Epithelial cell of esophagus (primary cell): ENCODE measurements at regions not wholly inside any gene's neighbourhood (a gene's known extent, or its start where the extent isn't known, plus 50 kb on each side); places are given as distances from the start of the nearest gene placed in this dataset.
A peak's percentile ranks its signal among the peaks of the same experiment; 100 is the strongest.

Experiments used
- DNase-seq: peaks from one replicate; pipeline ENCODE4 v3.0.0; 2010; ENCODE audit warnings: low read depth
- H3K4me3 ChIP-seq: 2 replicates; pipeline ENCODE4 v1.5.1; 2011; ENCODE audit warnings: mild to moderate bottlenecking, low read length, control low read depth
- TF ChIP-seq, protein P1 (sequence below): IDR thresholded peaks from 2 replicates; pipeline ENCODE4 v1.5.1; 2011; ENCODE audit warnings: low read depth, mild to moderate bottlenecking, low read length, control low read depth, inconsistent platforms; ENCODE audit not compliant: insufficient read depth; ENCODE audit errors: missing control alignments

DNA sequence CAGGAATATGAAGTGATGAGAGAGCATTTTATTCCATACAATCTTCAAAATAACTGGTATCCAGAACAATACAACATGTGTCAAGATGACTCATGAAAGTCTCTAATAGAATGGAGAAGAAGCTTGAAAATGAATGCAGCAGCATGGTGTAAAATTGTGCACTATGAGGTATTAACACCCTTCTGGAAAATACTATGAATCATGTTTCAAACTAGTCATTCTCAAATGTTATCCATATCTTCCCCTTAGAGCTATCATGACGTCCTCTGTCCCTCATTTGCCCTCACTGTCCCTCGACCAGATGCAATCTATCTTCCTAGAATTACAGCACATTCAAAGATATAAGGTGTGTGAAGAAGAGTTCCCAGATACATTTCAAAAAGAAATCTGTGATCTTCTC is 198.2 kb downstream of the NECTIN3 start:
- no peak for DNase-seq
- H3K4me3 ChIP-seq: no peak overlapping the region

DNA sequence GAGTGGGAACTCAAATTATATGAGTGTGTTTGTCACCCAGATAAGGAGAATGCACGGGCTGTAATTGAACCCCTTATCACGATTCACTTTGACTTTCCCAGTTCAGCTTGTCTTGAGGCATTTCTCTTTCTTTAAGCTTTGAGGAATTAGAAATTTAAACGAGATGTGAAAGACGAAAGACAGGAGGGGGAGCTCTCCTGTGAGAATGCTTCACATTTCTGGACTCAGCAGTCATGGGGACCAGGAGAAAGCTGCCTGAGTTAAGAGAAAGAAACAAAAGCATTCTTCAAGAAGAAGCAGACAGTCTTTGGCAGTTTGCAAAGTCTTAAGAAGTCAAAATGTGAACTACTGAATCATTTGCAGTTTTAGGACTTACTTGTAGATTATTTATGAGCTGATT is 205.6 kb downstream of the NECTIN3 start:
- H3K4me3 ChIP-seq: no peak overlapping the region
- peak; percentile 26 for DNase-seq

More for the DNA sequence above, 198.2 kb downstream of the NECTIN3 start:
- TF ChIP-seq, protein P1, sequence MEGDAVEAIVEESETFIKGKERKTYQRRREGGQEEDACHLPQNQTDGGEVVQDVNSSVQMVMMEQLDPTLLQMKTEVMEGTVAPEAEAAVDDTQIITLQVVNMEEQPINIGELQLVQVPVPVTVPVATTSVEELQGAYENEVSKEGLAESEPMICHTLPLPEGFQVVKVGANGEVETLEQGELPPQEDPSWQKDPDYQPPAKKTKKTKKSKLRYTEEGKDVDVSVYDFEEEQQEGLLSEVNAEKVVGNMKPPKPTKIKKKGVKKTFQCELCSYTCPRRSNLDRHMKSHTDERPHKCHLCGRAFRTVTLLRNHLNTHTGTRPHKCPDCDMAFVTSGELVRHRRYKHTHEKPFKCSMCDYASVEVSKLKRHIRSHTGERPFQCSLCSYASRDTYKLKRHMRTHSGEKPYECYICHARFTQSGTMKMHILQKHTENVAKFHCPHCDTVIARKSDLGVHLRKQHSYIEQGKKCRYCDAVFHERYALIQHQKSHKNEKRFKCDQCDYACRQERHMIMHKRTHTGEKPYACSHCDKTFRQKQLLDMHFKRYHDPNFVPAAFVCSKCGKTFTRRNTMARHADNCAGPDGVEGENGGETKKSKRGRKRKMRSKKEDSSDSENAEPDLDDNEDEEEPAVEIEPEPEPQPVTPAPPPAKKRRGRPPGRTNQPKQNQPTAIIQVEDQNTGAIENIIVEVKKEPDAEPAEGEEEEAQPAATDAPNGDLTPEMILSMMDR: no peak

DNA sequence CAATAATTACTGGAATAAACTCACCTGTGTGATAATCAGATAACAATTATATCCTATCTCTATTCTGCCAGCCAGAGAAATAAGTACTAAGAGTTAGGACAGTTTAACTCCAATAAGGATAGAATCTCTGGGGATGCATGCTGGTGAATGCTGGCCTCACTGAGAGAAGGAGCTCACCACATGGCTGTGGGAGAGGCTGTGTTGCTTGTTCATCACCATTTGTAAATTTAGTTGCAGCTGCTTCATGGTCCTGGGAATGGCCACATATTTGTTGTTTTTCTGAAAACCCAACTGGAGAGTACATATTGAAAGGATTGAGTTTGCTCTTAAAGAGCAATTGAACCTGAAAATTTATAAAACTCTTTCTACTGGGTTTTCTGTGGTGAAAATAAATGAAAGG is 207.3 kb downstream of the NECTIN3 start:
- H3K4me3 ChIP-seq: no peak overlapping the region
- TF ChIP-seq, protein P1: no peak
- DNase-seq: no peak

More for the DNA sequence above, 205.6 kb downstream of the NECTIN3 start:
- TF ChIP-seq, protein P1: peak; percentile 15

DNA sequence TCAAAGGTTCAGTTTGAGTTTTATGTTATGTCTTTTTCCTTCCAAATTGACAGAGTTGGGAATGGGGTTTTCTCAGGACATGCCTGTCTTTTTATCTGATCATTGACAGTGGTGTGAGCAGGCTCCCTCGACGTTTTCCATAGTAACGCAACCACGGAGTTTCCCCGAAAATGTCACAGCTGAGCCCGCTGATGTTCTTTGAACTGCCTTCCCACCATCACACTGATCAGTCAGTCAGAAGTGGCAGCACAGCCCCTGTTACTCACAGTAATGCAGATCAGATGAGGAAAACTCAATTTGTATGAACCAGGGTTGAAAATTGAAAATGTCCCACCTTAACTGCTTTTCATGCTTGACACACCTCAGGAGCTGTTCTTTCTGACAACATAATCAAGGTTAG is 210.4 kb downstream of the NECTIN3 start:
- H3K4me3 ChIP-seq: no peak overlapping the region
- TF ChIP-seq, protein P1: no peak
- DNase-seq: no peak

DNA sequence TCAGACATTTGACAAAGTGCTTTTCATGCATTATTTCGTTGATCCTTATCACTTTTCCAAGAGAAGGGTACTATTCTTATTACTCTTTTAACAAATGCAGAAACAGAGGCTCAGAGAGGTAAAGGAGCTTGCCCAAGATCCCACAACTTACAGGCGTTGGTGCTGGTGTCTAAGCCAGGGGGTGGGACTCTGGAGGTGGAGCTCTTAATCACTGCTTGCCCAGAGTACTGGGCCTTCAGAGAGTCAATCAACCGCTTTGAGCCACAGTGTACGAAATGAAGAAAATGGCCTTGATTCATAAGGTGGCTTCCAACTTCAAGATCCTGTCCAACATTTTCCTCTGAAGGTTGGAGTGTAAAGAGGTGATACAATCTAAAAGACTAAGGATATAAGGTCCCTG is 211.5 kb downstream of the NECTIN3 start:
- TF ChIP-seq, protein P1: no peak
- no peak for DNase-seq
- H3K4me3 ChIP-seq: no peak overlapping the region

DNA sequence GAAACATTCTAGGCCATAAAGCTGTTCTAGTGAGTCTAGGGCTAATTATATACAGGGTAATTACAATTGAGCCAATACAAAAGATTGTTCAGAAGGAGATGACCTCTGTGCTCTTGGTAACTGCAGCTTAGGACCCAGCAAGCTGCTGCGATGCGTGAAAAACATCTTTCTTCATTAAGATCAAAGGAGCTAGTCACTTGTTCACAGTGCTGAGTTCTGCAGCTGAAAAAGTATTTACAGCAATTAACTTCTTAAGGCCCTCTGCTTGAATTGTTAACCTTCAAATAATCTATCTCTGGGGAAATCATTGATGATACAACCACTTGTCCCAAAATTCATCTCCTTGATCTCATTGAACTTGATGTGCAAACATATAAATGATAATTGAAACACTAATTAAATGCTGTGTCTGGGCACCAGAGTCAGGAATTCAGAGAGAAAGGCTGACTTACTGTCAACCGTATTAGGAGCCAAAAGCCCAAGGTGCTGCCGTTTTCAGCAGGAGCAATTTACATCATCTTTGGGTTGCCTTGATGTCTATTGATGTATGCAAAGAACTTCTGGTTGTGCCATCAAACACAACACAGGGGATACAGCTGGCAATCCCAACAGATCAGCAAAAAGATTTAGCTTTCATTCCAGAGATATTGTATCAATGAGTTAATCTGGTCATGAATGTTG is 213.0 kb downstream of the NECTIN3 start:
- DNase-seq: no peak
- TF ChIP-seq, protein P1: no peak

DNA sequence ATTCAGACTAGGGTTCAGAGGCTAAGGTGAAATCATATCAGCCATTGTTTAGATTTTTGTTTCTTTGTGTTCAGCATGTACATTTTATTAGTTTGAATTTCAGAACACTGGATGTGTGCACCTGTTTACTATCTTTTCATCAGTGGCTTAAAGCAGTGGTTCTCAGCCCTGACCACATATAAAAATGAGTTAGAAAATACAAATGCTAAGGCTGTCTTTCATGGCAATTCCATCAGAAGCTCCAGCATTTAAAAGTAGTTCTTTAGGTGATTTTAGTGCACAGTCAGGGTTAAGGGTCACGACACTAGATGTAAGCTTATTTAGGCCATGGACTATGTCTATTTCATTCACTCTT is 213.5 kb downstream of the NECTIN3 start:
- H3K4me3 ChIP-seq: no peak overlapping the region
- DNase-seq: no peak
- TF ChIP-seq, protein P1: no peak

More for the DNA sequence above, 213.0 kb downstream of the NECTIN3 start:
- no peak overlapping the region for H3K4me3 ChIP-seq
